DND-41 (cell line): ENCODE measurements at regions not wholly inside any gene's neighbourhood (a gene's known extent, or its start where the extent isn't known, plus 50 kb on each side); places are given as distances from the start of the nearest gene placed in this dataset.
"Not testable (repeated sequence)": the region's sequence is repeated elsewhere in the genome, so short reads cannot be mapped to it uniquely, and the experiment has no call there.

Source experiments
- EZH2 ChIP-seq: IDR thresholded peaks from 3 replicates; pipeline ENCODE4 v1.6.1; 2012; ENCODE audit warnings: borderline replicate concordance, low read depth, mild to moderate bottlenecking, moderate library complexity, low read length, inconsistent platforms; ENCODE audit not compliant: severe bottlenecking
- TF ChIP-seq, protein P1 (sequence below): IDR thresholded peaks from 2 replicates; pipeline ENCODE4 v1.5.1; 2012; ENCODE audit warnings: borderline replicate concordance, low read length, moderate library complexity, mild to moderate bottlenecking; ENCODE audit not compliant: poor library complexity, severe bottlenecking; ENCODE audit errors: extremely low read depth

DNA sequence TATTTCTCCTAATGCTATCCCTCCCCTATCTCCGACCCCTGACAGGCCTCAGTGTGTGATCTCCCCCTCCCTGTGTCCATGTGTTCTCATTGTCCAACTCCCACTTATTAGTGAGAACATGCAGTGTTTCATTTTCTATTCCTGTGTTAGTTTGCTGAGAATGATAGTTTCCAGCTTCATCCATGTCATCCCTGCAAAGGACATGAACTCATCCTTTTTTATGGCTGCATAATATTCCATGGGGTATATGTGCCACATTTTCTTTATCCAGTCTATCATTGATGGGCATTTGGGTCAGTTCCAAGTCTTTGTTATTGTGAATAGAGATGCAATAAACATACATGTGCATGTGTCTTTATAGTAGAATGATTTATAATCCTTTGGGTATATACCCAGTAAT, 190.0 kb downstream of the TFAP2B start:
- TF ChIP-seq, protein P1, sequence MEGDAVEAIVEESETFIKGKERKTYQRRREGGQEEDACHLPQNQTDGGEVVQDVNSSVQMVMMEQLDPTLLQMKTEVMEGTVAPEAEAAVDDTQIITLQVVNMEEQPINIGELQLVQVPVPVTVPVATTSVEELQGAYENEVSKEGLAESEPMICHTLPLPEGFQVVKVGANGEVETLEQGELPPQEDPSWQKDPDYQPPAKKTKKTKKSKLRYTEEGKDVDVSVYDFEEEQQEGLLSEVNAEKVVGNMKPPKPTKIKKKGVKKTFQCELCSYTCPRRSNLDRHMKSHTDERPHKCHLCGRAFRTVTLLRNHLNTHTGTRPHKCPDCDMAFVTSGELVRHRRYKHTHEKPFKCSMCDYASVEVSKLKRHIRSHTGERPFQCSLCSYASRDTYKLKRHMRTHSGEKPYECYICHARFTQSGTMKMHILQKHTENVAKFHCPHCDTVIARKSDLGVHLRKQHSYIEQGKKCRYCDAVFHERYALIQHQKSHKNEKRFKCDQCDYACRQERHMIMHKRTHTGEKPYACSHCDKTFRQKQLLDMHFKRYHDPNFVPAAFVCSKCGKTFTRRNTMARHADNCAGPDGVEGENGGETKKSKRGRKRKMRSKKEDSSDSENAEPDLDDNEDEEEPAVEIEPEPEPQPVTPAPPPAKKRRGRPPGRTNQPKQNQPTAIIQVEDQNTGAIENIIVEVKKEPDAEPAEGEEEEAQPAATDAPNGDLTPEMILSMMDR, result not testable (repeated sequence)
- TF ChIP-seq EZH2, result not testable (repeated sequence)
